ENCODE measurements at regions not wholly inside any gene's neighbourhood (a gene's known extent, or its start where the extent isn't known, plus 50 kb on each side); places are given as distances from the start of the nearest gene placed in this dataset.

DNA sequence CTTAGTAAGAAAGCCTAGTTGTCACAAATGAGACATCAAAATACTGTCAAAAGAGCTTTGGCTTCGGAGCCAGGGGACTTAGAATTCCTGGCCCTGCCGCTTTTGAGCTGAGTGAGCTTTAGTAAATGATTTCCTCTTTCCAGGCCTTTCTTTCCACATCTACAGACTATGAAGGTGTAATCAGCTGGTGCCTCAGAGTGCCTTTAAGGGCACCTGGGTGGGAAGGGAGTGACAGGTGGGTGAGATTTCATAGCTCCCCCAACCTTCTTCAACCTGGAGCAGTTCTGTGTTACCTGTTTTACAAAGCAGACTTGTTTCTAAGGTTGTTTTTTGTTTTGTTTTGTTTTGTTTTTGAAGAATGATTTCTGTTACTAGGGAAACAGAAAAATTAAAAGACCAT is 154.7 kb upstream of the BOD1L1 start:
- no peak overlapping the region for H3K27ac ChIP-seq
- H3K27me3 ChIP-seq: no peaks in the 10 kb centered on the region
- no peaks in the 10 kb centered on the region for H3K4me1 ChIP-seq
- H3K9me3 ChIP-seq: no peaks in the 10 kb centered on the region
- no peak for TF ChIP-seq CTCF (IDR thresholded peaks at IDR 0.05)
- intact Hi-C loops (cut with DNase I; ENCODE audit: low total_unique reads): no loop called here
- DNase-seq: no peak
- H3K4me3 ChIP-seq: no peak overlapping the region
- no peaks in the 10 kb centered on the region for H3K36me3 ChIP-seq

- intact Hi-C loops (cut with DNase I; ENCODE audit: low total_unique reads): no loop called here
- no peak for TF ChIP-seq CTCF (IDR thresholded peaks at IDR 0.05)
- Histone ChIP-seq H3K27me3 (no peaks in the 10 kb centered on the region), H3K4me1 (no peaks in the 10 kb centered on the region), H3K27ac (no peak overlapping the region), H3K36me3 (no peaks in the 10 kb centered on the region), H3K9me3 (no peaks in the 10 kb centered on the region), H3K4me3 (no peak overlapping the region)
- no peak for DNase-seq
Observed at GRCh38 chr4:13783800-13784411, 156.4 kb upstream of the BOD1L1 start.

DNA sequence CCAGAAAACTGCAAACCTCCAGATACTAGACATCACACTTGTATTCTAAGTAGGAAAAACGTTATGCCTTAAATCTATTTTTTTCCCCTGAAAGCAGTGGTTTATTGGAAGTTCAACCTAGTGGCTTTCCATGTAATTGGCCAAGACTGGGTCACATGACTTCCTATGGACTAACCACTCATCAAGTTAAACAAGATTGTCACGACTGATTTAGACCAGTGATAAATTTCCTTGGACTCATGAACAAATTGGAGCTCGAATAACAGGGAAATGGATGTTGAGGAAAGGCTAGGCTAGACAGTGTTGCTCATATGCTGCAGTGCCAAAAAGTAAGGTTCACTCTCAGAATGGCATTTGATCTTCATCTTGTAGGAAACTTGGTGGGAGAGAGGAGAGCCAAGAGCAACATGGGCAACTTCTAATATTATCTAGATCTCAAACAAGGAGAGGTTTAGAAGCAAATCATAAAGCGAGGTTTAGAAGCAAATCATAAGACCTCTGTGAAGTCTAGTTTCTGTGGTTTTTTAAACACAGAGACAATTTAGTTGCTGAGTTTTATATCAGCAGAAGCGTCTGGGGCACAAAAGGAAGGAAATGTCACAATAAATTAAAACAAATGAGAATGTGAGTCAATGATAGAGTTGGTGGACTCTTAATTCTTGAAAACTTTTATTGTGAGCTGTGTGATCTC is 165.6 kb upstream of the BOD1L1 start:
- Histone ChIP-seq H3K27me3 (no peaks in the 10 kb centered on the region), H3K27ac (no peak overlapping the region), H3K4me1 (no peaks in the 10 kb centered on the region), H3K9me3 (no peaks in the 10 kb centered on the region), H3K4me3 (no peak overlapping the region), H3K36me3 (no peaks in the 10 kb centered on the region)
- TF ChIP-seq CTCF (IDR thresholded peaks at IDR 0.05): no peak
- no peak for DNase-seq
- intact Hi-C loops (cut with DNase I; ENCODE audit: low total_unique reads): no loop called here

DNA sequence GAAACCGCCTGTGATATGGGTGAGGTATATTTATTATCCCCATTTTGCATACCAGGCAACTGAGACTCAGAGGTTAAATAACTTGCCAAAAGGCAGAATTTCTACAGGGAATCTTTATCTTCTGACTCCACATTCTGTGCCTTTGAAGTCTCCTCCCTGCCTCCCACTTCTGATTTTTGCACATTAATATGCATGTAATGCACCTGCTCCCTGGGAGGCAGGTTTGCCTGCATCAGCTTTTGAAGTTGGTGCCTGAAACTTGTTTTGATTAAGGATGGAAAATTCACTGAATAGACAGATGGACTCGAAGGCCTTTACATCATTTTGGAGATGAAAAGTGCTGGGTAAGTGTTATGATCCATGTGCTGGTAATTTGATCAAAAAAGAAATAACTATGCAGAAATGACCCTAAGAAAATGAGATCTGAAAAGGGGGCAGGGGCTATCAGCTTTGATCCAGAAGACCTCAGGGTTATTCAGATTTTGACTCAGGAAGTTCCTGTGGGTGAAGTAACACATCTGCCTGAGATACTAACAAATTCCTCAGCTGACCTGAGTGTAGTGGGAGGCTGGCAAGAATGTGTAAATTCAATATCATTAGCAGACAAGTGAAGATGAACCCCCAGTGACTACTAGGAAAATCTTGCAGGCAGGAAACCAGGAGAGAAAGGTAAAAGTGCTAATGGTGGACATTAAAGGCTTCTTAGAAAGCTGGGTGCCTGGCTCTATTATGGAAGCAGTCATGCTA is 167.5 kb upstream of the BOD1L1 start:
- no peak for TF ChIP-seq CTCF (IDR thresholded peaks at IDR 0.05)
- Histone ChIP-seq H3K9me3 (peaks cover 0 to 9% (median 0%) of the 10 kb centered on the region in 3 donors), H3K27me3 (no peaks in the 10 kb centered on the region), H3K36me3 (no peaks in the 10 kb centered on the region), H3K27ac (no peak overlapping the region), H3K4me1 (no peaks in the 10 kb centered on the region), H3K4me3 (no peak overlapping the region)
- intact Hi-C loops (cut with DNase I; ENCODE audit: low total_unique reads): no loop called here
- no peak for DNase-seq

GRCh38 chr4:13797061-13797460 is 169.5 kb upstream of the BOD1L1 start:
- intact Hi-C loops (cut with DNase I; ENCODE audit: low total_unique reads): no loop called here
- no peak for TF ChIP-seq CTCF (IDR thresholded peaks at IDR 0.05)
- Histone ChIP-seq H3K9me3 (peaks cover 0 to 9% (median 0%) of the 10 kb centered on the region in 3 donors), H3K27me3 (no peaks in the 10 kb centered on the region), H3K4me1 (no peaks in the 10 kb centered on the region), H3K36me3 (no peaks in the 10 kb centered on the region), H3K27ac (no peak overlapping the region), H3K4me3 (no peak overlapping the region)
- DNase-seq: no peak

Data from tibial artery (tissue), 4 donors.